A549 (cell line): ENCODE measurements at regions not wholly inside any gene's neighbourhood (a gene's known extent, or its start where the extent isn't known, plus 50 kb on each side); places are given as distances from the start of the nearest gene placed in this dataset.
A peak's percentile ranks its signal among the peaks of the same experiment; 100 is the strongest.

Experiments used
- ATAC-seq, 2 experiments: fragments of 200-7000 bp in 1 of 2; fragments of >200 bp in 1 of 2; cut with Nextera tagmentation in 1 of 2; cut with Tn5 transposase in 1 of 2; 3 replicates each; pipeline versions ENCODE4 v1.8.0 to v1.9.1; 2018 to 2020; ENCODE audit warnings: mild to moderate bottlenecking in 1 of 2, moderate library complexity in 1 of 2
- CTCF ChIA-PET: fragments of 300-600 bp; sonication (Branson Sonifier 250); formaldehyde crosslinking; extraction: SDS; loops from one replicate; lab custom pipeline; 2021; ENCODE audit warnings: antibody characterized with exemption, inconsistent platforms; lab: Yijun Ruan, JAX
- POLR2A ChIA-PET: fragments of 350-600 bp; formaldehyde crosslinking; extraction: SDS; loops from one replicate; lab custom pipeline; 2021; ENCODE audit warnings: antibody characterized with exemption, inconsistent platforms; lab: Yijun Ruan, JAX
- DNase-seq, 2 experiments: peaks; one replicate each; pipeline versions ENCODE4 v3.0.0 to v3.0.0-alpha.2; 2011 to 2016; ENCODE audit warnings: low read depth in 1 of 2, low spot score in 1 of 2
- FAIRE-seq: peaks from 2 replicates; lab custom pipeline; 2011; peaks lifted over from hg19 to GRCh38; lab: Jason Lieb, UNC
- H3K27ac ChIP-seq, 2 experiments: fragments of >200 bp; sonication (Bioruptor Twin); formaldehyde crosslinking; 3 replicates each; pipeline ENCODE4 v1.5.1; 2016 to 2017
- H3K4me1 ChIP-seq: fragments of >200 bp; sonication (Bioruptor Twin); formaldehyde crosslinking; 3 replicates; pipeline ENCODE4 v1.6.1; 2016
- H3K4me2 ChIP-seq: fragments of >200 bp; sonication (Bioruptor Twin); formaldehyde crosslinking; 3 replicates; pipeline ENCODE4 v1.6.1; 2016
- H3K4me3 ChIP-seq: fragments of >200 bp; sonication (Bioruptor Twin); formaldehyde crosslinking; 3 replicates; pipeline ENCODE4 v1.5.1; 2016
- H3K9me3 ChIP-seq: fragments of >200 bp; sonication (Bioruptor Twin); formaldehyde crosslinking; 3 replicates; pipeline ENCODE4 v1.6.1; 2016
- BHLHE40 ChIP-seq: IDR thresholded peaks from 2 replicates; pipeline ENCODE4 v1.6.1; 2012; ENCODE audit warnings: low read depth, low read length, inconsistent platforms
- CBX2 ChIP-seq: fragments of 200-600 bp; sonication (generic); IDR thresholded peaks from 2 replicates; pipeline ENCODE4 v1.6.1; 2016; ENCODE audit warnings: low read depth, mild to moderate bottlenecking, borderline replicate concordance
- CBX8 ChIP-seq: fragments of 200-600 bp; sonication (generic); IDR thresholded peaks from 2 replicates; pipeline ENCODE4 v1.6.1; 2016
- CHD2 ChIP-seq: fragments of 150-350 bp; IDR thresholded peaks from 2 replicates; pipeline ENCODE4 v1.6.1; 2014; ENCODE audit warnings: low read length; ENCODE audit not compliant: partially characterized antibody
- CHD4 ChIP-seq: fragments of 200-600 bp; sonication (generic); IDR thresholded peaks from 2 replicates; pipeline ENCODE4 v1.6.1; 2016; ENCODE audit warnings: antibody characterized with exemption, mild to moderate bottlenecking, borderline replicate concordance
- ESRRA ChIP-seq: fragments of 150-350 bp; IDR thresholded peaks from 2 replicates; pipeline ENCODE4 v1.6.1; 2014; ENCODE audit warnings: mild to moderate bottlenecking, low read length, borderline replicate concordance
- FOXS1 ChIP-seq: fragments of 250-450 bp; sonication (Bioruptor Pico); IDR thresholded peaks from 2 replicates; pipeline ENCODE4 v1.5.0; 2020; ENCODE audit warnings: mild to moderate bottlenecking, moderate library complexity
- JUNB ChIP-seq: fragments of >200 bp; sonication (Bioruptor Twin); formaldehyde crosslinking; IDR thresholded peaks from 2 replicates; pipeline ENCODE4 v1.6.1; 2016
- MAFK ChIP-seq: fragments of 450-650 bp; IDR thresholded peaks from 2 replicates; pipeline ENCODE4 v1.6.1; 2014; ENCODE audit not compliant: partially characterized antibody
- MAZ ChIP-seq: fragments of 150-350 bp; IDR thresholded peaks from 2 replicates; pipeline ENCODE4 v1.6.1; 2014; ENCODE audit warnings: antibody characterized with exemption, low read depth, low read length, borderline replicate concordance
- MYC ChIP-seq: IDR thresholded peaks from 2 replicates; pipeline ENCODE4 v1.6.1; 2012; ENCODE audit warnings: mild to moderate bottlenecking, inconsistent platforms, low read length, improper control_type of control experiment, borderline replicate concordance
- POLR2AphosphoS2 ChIP-seq: conservative IDR thresholded peaks from 2 replicates; pipeline ENCODE4 v1.6.1; 2012; ENCODE audit warnings: low read length, improper control_type of control experiment, inconsistent platforms
- RCOR1 ChIP-seq: fragments of 150-350 bp; IDR thresholded peaks from 2 replicates; pipeline ENCODE4 v1.6.1; 2014; ENCODE audit warnings: antibody characterized with exemption, low read length, low read depth
- RFX5 ChIP-seq: fragments of 450-650 bp; IDR thresholded peaks from 2 replicates; pipeline ENCODE4 v1.7.1; 2014; ENCODE audit warnings: antibody characterized with exemption, mild to moderate bottlenecking, moderate library complexity
- SREBF2 ChIP-seq: fragments of 450-650 bp; IDR thresholded peaks from 2 replicates; pipeline ENCODE4 v1.6.1; 2014; ENCODE audit warnings: mild to moderate bottlenecking, moderate library complexity
- ZC3H11A ChIP-seq: fragments of 450-650 bp; IDR thresholded peaks from 2 replicates; pipeline ENCODE4 v1.6.1; 2014; ENCODE audit warnings: antibody characterized with exemption, mild to moderate bottlenecking
- WGBS: methylation state at CpG from one replicate; pipeline ENCODE4 v1.1.6; 2017; ENCODE audit errors: missing lambda C conversion rate; 5-methylcytosine and 5-hydroxymethylcytosine counted together
- TF ChIP-seq, protein P1 (sequence below): fragments of 200-600 bp; sonication (generic); IDR thresholded peaks from 2 replicates; pipeline ENCODE4 v1.6.1; 2016; ENCODE audit warnings: antibody characterized with exemption, mild to moderate bottlenecking, moderate library complexity
- TF ChIP-seq, protein P2 (sequence below): IDR thresholded peaks from 2 replicates; pipeline ENCODE4 v1.6.1; 2012; ENCODE audit warnings: low read depth, borderline replicate concordance

- Histone ChIP-seq H3K4me2 (no peak overlapping the region), H3K4me1 (no peaks in the 10 kb centered on the region), H3K27ac (no peak overlapping the region), H3K9me3 (no peaks in the 10 kb centered on the region; the same call in 2 of the 3 replicates), H3K4me3 (no peak overlapping the region)
- 0% methylated on average over 1 of the region's 1 CpG for WGBS
- no peak for FAIRE-seq
- TF ChIP-seq ZC3H11A, result no peak
- TF ChIP-seq SREBF2, result no peak
- no peak for TF ChIP-seq ESRRA
- no peak for TF ChIP-seq MAFK
- TF ChIP-seq JUNB, result no peak
- no peak for TF ChIP-seq BHLHE40
- no peak for TF ChIP-seq POLR2AphosphoS2
- no peak for TF ChIP-seq CHD4
- TF ChIP-seq, protein P1, sequence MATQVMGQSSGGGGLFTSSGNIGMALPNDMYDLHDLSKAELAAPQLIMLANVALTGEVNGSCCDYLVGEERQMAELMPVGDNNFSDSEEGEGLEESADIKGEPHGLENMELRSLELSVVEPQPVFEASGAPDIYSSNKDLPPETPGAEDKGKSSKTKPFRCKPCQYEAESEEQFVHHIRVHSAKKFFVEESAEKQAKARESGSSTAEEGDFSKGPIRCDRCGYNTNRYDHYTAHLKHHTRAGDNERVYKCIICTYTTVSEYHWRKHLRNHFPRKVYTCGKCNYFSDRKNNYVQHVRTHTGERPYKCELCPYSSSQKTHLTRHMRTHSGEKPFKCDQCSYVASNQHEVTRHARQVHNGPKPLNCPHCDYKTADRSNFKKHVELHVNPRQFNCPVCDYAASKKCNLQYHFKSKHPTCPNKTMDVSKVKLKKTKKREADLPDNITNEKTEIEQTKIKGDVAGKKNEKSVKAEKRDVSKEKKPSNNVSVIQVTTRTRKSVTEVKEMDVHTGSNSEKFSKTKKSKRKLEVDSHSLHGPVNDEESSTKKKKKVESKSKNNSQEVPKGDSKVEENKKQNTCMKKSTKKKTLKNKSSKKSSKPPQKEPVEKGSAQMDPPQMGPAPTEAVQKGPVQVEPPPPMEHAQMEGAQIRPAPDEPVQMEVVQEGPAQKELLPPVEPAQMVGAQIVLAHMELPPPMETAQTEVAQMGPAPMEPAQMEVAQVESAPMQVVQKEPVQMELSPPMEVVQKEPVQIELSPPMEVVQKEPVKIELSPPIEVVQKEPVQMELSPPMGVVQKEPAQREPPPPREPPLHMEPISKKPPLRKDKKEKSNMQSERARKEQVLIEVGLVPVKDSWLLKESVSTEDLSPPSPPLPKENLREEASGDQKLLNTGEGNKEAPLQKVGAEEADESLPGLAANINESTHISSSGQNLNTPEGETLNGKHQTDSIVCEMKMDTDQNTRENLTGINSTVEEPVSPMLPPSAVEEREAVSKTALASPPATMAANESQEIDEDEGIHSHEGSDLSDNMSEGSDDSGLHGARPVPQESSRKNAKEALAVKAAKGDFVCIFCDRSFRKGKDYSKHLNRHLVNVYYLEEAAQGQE, result no peak
- no peak for TF ChIP-seq MYC
- no peak for TF ChIP-seq RCOR1
- TF ChIP-seq MAZ, result no peak
- CTCF ChIA-PET, result no interaction called here
- ATAC-seq, result no peak
- POLR2A ChIA-PET, result no interaction called here
- DNase-seq, result no peak
Measured at GRCh38 chr6:145475794-145476396, 259.4 kb downstream of the EPM2A start.

DNA sequence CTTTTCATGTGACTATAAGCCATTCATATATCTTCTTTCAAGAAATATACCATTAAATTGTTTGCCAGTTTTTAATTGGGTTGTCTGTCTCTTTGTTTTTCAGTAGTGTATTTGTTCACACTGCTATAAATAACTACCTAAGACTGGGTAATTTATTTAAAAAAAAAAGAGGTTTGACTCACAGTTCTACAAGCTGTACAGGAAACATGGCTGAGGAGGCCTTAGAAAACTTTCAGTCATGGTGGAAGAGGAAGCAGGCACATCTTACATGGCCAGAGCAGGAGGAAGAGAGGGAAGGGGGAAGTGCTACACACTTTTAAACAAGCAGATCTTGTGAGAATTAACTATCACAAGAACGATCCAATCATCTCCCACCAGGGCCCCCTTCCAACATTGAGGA, 255.3 kb downstream of the EPM2A start:
- ChIA-PET CTCF (no interaction called here), POLR2A (no interaction called here)
- no peak overlapping the region for H3K4me3 ChIP-seq
- TF ChIP-seq CBX8 (no peak), FOXS1 (no peak), CHD2 (no peak)
- FAIRE-seq, result no peak
- ATAC-seq, result no peak
- H3K9me3 ChIP-seq, result no peaks in the 10 kb centered on the region; the same call in 2 of the 3 replicates
- H3K4me1 ChIP-seq, result peaks cover 17% of the 10 kb centered on the region; the same call in 2 of the 3 replicates
- H3K4me2 ChIP-seq, result no peak overlapping the region
- no peak overlapping the region for H3K27ac ChIP-seq
- DNase-seq, result no peak
- 72% methylated on average over 1 of the region's 1 CpG for WGBS

GRCh38 chr6:145483191-145483996, 251.9 kb downstream of the EPM2A start:
- TF ChIP-seq MAFK (peak; percentile 93), RFX5 (no peak), CBX2 (no peak), JUNB (peak; percentile 58)
- TF ChIP-seq, protein P2, sequence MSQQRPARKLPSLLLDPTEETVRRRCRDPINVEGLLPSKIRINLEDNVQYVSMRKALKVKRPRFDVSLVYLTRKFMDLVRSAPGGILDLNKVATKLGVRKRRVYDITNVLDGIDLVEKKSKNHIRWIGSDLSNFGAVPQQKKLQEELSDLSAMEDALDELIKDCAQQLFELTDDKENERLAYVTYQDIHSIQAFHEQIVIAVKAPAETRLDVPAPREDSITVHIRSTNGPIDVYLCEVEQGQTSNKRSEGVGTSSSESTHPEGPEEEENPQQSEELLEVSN, result no peak
- CTCF ChIA-PET, result no interaction called here
- Histone ChIP-seq H3K4me1 (peaks cover 17% of the 10 kb centered on the region; the same call in 2 of the 3 replicates), H3K27ac (peak overlapping the region; percentile 51 to 78; a peak in 5 of 6 replicates), H3K4me2 (peak overlapping the region; percentile 46), H3K4me3 (no peak overlapping the region), H3K9me3 (no peaks in the 10 kb centered on the region)
- 39% methylated on average over 1 of the region's 1 CpG for WGBS
- POLR2A ChIA-PET, result no interaction called here
- ATAC-seq (peak; percentile 74 to 81), FAIRE-seq (no peak), DNase-seq (peak; percentile 3 to 40)
